PC-3 (cell line): ENCODE measurements at regions not wholly inside any gene's neighbourhood (a gene's known extent, or its start where the extent isn't known, plus 50 kb on each side); places are given as distances from the start of the nearest gene placed in this dataset.

Experiments used
- ATAC-seq: fragments of 200-7000 bp; cut with Tn5 transposase; 2 replicates; pipeline ENCODE4 v1.9.1; 2020; ENCODE audit warnings: mild to moderate bottlenecking, moderate library complexity
- BruUV-seq: library from RNA; stranded (reverse); fragments of 400-500 nt; replicated peaks from 2 replicates; lab custom pipeline; 2021; lab: Mats Ljungman, UMichigan
- CTCF ChIA-PET: fragments of 300-600 bp; sonication (Branson Sonifier 250); formaldehyde crosslinking; loops from one replicate; lab custom pipeline; 2022; ENCODE audit warnings: antibody characterized with exemption; lab: Charles Lee
- POLR2A ChIA-PET: fragments of 300-600 bp; sonication (Branson Sonifier 250); formaldehyde crosslinking; loops from one replicate; lab custom pipeline; 2022; ENCODE audit warnings: antibody characterized with exemption; ENCODE audit not compliant: unreplicated experiment; lab: Charles Lee
- DNase-seq: peaks from one replicate; pipeline ENCODE4 v3.0.0-alpha.2; 2015
- H2AFZ ChIP-seq: fragments of 300-600 bp; sonication (generic); 2 replicates; pipeline ENCODE4 v1.6.0; 2016; ENCODE audit warnings: antibody characterized with exemption, low read length
- H3F3A ChIP-seq: fragments of 300-600 bp; sonication (generic); one replicate; pipeline ENCODE4 v1.6.0; 2017; ENCODE audit warnings: antibody characterized with exemption, low read length, control low read depth, mild to moderate bottlenecking; ENCODE audit not compliant: unreplicated experiment
- H3K27ac ChIP-seq: fragments of 300-600 bp; sonication (generic); 2 replicates; pipeline ENCODE4 v1.5.1; 2016; ENCODE audit warnings: mild to moderate bottlenecking, low read length
- H3K27me3 ChIP-seq: fragments of 300-600 bp; sonication (generic); 2 replicates; pipeline ENCODE4 v1.6.1; 2016; ENCODE audit warnings: low read length, mixed read lengths
- H3K36me3 ChIP-seq: fragments of 300-600 bp; sonication (generic); 2 replicates; pipeline ENCODE4 v1.6.1; 2016; ENCODE audit warnings: low read depth, mixed run types, low read length, mixed read lengths
- H3K4me1 ChIP-seq: fragments of 300-600 bp; sonication (generic); 2 replicates; pipeline ENCODE4 v1.5.1; 2016; ENCODE audit warnings: low read length; ENCODE audit not compliant: insufficient read depth
- H3K4me2 ChIP-seq: fragments of 300-600 bp; sonication (generic); 2 replicates; pipeline ENCODE4 v1.6.0; 2016; ENCODE audit warnings: low read length
- H3K4me3 ChIP-seq: fragments of 300-600 bp; sonication (generic); 2 replicates; pipeline ENCODE4 v1.5.1; 2016; ENCODE audit warnings: mild to moderate bottlenecking, low read length, mixed read lengths
- H3K79me2 ChIP-seq: fragments of 300-600 bp; sonication (generic); 2 replicates; pipeline ENCODE4 v1.6.1; 2017; ENCODE audit warnings: low read length, mixed read lengths
- H3K9ac ChIP-seq: fragments of 300-600 bp; sonication (generic); 2 replicates; pipeline ENCODE4 v1.6.0; 2016; ENCODE audit warnings: mild to moderate bottlenecking, low read length
- H3K9me2 ChIP-seq: fragments of 300-600 bp; sonication (generic); replicated peaks from 2 replicates; pipeline ENCODE4 v1.6.1; 2016; ENCODE audit warnings: mixed run types, low read length, mixed read lengths
- H3K9me3 ChIP-seq: fragments of 300-600 bp; sonication (generic); 2 replicates; pipeline ENCODE4 v1.6.1; 2016; ENCODE audit warnings: low read length, mixed read lengths
- H4K20me1 ChIP-seq: fragments of 300-600 bp; sonication (generic); 2 replicates; pipeline ENCODE4 v1.6.1; 2016; ENCODE audit warnings: low read length, mixed read lengths
- EZH2 ChIP-seq: fragments of 300-600 bp; sonication (generic); IDR thresholded peaks from one replicate; pipeline ENCODE4 v1.6.1; 2017; ENCODE audit warnings: antibody characterized with exemption, mild to moderate bottlenecking, low read length; ENCODE audit not compliant: unreplicated experiment
- EZH2phosphoT487 ChIP-seq: fragments of 300-600 bp; sonication (generic); IDR thresholded peaks from 2 replicates; pipeline ENCODE4 v1.6.1; 2018; ENCODE audit warnings: mild to moderate bottlenecking, antibody characterized with exemption, low read length, borderline replicate concordance
- intact Hi-C: fragments of 100-400 bp; cut with micrococcal nuclease; formaldehyde crosslinking; loops from 2 replicates; pipeline ENCODE4 v1.9.0; 2023
- TF ChIP-seq, protein P1 (sequence below): fragments of 300-600 bp; sonication (generic); conservative IDR thresholded peaks from 2 replicates; pipeline ENCODE4 v1.5.1; 2017; ENCODE audit warnings: antibody characterized with exemption, low read depth, mild to moderate bottlenecking, low read length

- no TSS peak for BruUV-seq
- no peak overlapping the region for H3K27ac ChIP-seq
- H3K27me3 ChIP-seq = no peaks in the 10 kb centered on the region
- H3K9me3 ChIP-seq = peaks cover 6% of the 10 kb centered on the region; the same call in 1 of the 2 replicates
- no peak overlapping the region for H3K4me3 ChIP-seq
- TF ChIP-seq EZH2phosphoT487 (no peak), EZH2 (no peak)
- TF ChIP-seq, protein P1, sequence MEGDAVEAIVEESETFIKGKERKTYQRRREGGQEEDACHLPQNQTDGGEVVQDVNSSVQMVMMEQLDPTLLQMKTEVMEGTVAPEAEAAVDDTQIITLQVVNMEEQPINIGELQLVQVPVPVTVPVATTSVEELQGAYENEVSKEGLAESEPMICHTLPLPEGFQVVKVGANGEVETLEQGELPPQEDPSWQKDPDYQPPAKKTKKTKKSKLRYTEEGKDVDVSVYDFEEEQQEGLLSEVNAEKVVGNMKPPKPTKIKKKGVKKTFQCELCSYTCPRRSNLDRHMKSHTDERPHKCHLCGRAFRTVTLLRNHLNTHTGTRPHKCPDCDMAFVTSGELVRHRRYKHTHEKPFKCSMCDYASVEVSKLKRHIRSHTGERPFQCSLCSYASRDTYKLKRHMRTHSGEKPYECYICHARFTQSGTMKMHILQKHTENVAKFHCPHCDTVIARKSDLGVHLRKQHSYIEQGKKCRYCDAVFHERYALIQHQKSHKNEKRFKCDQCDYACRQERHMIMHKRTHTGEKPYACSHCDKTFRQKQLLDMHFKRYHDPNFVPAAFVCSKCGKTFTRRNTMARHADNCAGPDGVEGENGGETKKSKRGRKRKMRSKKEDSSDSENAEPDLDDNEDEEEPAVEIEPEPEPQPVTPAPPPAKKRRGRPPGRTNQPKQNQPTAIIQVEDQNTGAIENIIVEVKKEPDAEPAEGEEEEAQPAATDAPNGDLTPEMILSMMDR = no peak
- DNase-seq (peak; percentile 10), ATAC-seq (peak; percentile 78)
- H2AFZ ChIP-seq = no peak overlapping the region
- no peaks in the 10 kb centered on the region for H3K79me2 ChIP-seq
- H3K4me1 ChIP-seq = peaks cover 16% of the 10 kb centered on the region
- intact Hi-C loops = no loop called here
- no peak overlapping the region for H3K4me2 ChIP-seq
- POLR2A ChIA-PET = no interaction called here
- H3K9me2 ChIP-seq = no peaks in the 10 kb centered on the region
- H3F3A ChIP-seq = no peaks in the 10 kb centered on the region
- H3K36me3 ChIP-seq = no peaks in the 10 kb centered on the region; the same call in 1 of the 2 replicates
- H3K9ac ChIP-seq = no peak overlapping the region
- CTCF ChIA-PET = no interaction called here
- H4K20me1 ChIP-seq = no peaks in the 10 kb centered on the region
Measured at GRCh38 chr6:140773276-140773675, 1359.4 kb upstream of the GJE1 start.

GRCh38 chr6:140772576-140772975, 1360.1 kb upstream of the GJE1 start:
- Histone ChIP-seq H3K9me3 (peaks cover 6% of the 10 kb centered on the region; the same call in 1 of the 2 replicates), H3K4me2 (no peak overlapping the region), H3K36me3 (no peaks in the 10 kb centered on the region; the same call in 1 of the 2 replicates), H3K27ac (no peak overlapping the region), H3K27me3 (no peaks in the 10 kb centered on the region), H3K9ac (no peak overlapping the region), H3K79me2 (no peaks in the 10 kb centered on the region), H3K4me1 (peaks cover 16% of the 10 kb centered on the region), H3K4me3 (no peak overlapping the region), H2AFZ (no peak overlapping the region), H3K9me2 (no peaks in the 10 kb centered on the region), H4K20me1 (no peaks in the 10 kb centered on the region), H3F3A (no peaks in the 10 kb centered on the region)
- TF ChIP-seq EZH2 = no peak
- no peak for TF ChIP-seq EZH2phosphoT487
- TF ChIP-seq, protein P1 = no peak
- ChIA-PET CTCF (no interaction called here), POLR2A (no interaction called here)
- ATAC-seq = no peak
- intact Hi-C loops = no loop called here
- BruUV-seq = no TSS peak
- no peak for DNase-seq

GRCh38 chr6:140768133-140768532, 1364.6 kb upstream of the GJE1 start:
- Histone ChIP-seq H4K20me1 (no peaks in the 10 kb centered on the region), H3K79me2 (no peaks in the 10 kb centered on the region), H3K4me2 (no peak overlapping the region), H3K9me3 (peaks cover 6% of the 10 kb centered on the region; the same call in 1 of the 2 replicates), H2AFZ (no peak overlapping the region), H3K27ac (no peak overlapping the region), H3K27me3 (no peaks in the 10 kb centered on the region), H3K4me3 (no peak overlapping the region), H3K9ac (no peak overlapping the region), H3K36me3 (no peaks in the 10 kb centered on the region; the same call in 1 of the 2 replicates), H3K4me1 (peaks cover under 1% of the 10 kb centered on the region; the same call in 1 of the 2 replicates), H3F3A (no peaks in the 10 kb centered on the region), H3K9me2 (no peaks in the 10 kb centered on the region)
- TF ChIP-seq, protein P1 = no peak
- no peak for TF ChIP-seq EZH2
- TF ChIP-seq EZH2phosphoT487 = no peak
- ATAC-seq = no peak
- ChIA-PET CTCF (no interaction called here), POLR2A (no interaction called here)
- no TSS peak for BruUV-seq
- intact Hi-C loops = no loop called here
- no peak for DNase-seq
